ENCODE measurements at regions not wholly inside any gene's neighbourhood (a gene's known extent, or its start where the extent isn't known, plus 50 kb on each side); places are given as distances from the start of the nearest gene placed in this dataset.

DNA sequence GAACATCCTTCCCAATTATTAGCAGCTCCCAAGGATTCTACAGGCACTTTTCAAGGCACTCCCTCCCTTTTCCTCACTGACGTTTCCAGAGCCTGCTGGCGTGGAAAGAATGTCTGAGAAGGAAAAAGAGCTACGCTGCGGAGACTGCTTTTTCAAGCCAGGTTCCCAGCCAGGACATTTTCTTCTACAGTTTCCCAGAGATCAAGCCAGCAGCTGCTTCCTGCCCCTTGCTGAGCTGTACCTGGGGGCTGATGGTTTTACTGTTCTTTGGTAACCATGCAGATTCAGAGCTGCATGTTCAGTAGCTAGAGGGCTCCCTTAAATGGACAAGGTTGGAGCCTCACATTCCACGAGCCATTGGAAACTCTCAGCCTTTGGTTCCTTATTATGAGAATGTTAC lies 133.4 kb downstream of the EVX1 start:
- TF ChIP-seq, protein P1, sequence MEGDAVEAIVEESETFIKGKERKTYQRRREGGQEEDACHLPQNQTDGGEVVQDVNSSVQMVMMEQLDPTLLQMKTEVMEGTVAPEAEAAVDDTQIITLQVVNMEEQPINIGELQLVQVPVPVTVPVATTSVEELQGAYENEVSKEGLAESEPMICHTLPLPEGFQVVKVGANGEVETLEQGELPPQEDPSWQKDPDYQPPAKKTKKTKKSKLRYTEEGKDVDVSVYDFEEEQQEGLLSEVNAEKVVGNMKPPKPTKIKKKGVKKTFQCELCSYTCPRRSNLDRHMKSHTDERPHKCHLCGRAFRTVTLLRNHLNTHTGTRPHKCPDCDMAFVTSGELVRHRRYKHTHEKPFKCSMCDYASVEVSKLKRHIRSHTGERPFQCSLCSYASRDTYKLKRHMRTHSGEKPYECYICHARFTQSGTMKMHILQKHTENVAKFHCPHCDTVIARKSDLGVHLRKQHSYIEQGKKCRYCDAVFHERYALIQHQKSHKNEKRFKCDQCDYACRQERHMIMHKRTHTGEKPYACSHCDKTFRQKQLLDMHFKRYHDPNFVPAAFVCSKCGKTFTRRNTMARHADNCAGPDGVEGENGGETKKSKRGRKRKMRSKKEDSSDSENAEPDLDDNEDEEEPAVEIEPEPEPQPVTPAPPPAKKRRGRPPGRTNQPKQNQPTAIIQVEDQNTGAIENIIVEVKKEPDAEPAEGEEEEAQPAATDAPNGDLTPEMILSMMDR (IDR thresholded peaks at IDR 0.05): no peak
- TF ChIP-seq POLR2A (IDR thresholded peaks at IDR 0.05) (no peak), POLR2AphosphoS5 (IDR thresholded peaks at IDR 0.05) (no peak)
